Activated T-helper 1 cell treated with anti-CD3 and anti-CD28 coated beads, Interleukin-12 subunit alpha, Interleukin-12 subunit beta, Interleukin-2, Interleukin-4 antibody, amounts not matched to agents 30 ng/mL and 10 ng/mL and 1 ng/mL, durations not matched to agents 14 hours and 24 hours and 36 hours (primary cell): ENCODE measurements at regions not wholly inside any gene's neighbourhood (a gene's known extent, or its start where the extent isn't known, plus 50 kb on each side); places are given as distances from the start of the nearest gene placed in this dataset.
"Not testable (repeated sequence)": the region's sequence is repeated elsewhere in the genome, so short reads cannot be mapped to it uniquely, and the experiment has no call there.

ENCODE experiments used
- DNase-seq: peaks from one replicate; pipeline ENCODE4 v3.0.0; 2021; ENCODE audit warnings: low spot score
- H3K27ac Mint-ChIP-seq: one replicate; pipeline ENCODE4 v1.8.0; 2021; ENCODE audit warnings: mild to moderate bottlenecking, mixed read lengths
- H3K27me3 Mint-ChIP-seq: one replicate; pipeline ENCODE4 v1.8.0; 2022; ENCODE audit warnings: mild to moderate bottlenecking, moderate library complexity, mixed read lengths; ENCODE audit not compliant: insufficient read depth
- H3K36me3 Mint-ChIP-seq: one replicate; pipeline ENCODE4 v1.8.0; 2021; ENCODE audit warnings: low read depth, mixed read lengths
- H3K4me1 Mint-ChIP-seq: one replicate; pipeline ENCODE4 v1.8.0; 2021; ENCODE audit warnings: low read depth, mixed read lengths
- H3K4me3 Mint-ChIP-seq: one replicate; pipeline ENCODE4 v1.8.0; 2021; ENCODE audit warnings: mild to moderate bottlenecking, moderate library complexity, mixed read lengths
- H3K9me3 Mint-ChIP-seq: one replicate; pipeline ENCODE4 v1.8.0; 2021; ENCODE audit warnings: mixed read lengths
- intact Hi-C: fragments of 100-400 bp; cut with micrococcal nuclease; formaldehyde crosslinking; loops from one replicate; pipeline ENCODE4 v1.15.1; 2024

GRCh38 chr4:57199267-57199666 lies 89.1 kb upstream of the IGFBP7 start:
- no peaks in the 10 kb centered on the region for H3K36me3 Mint-ChIP-seq

GRCh38 chr4:57195622-57196021 lies 85.4 kb upstream of the IGFBP7 start:
- no peak overlapping the region for H3K27ac Mint-ChIP-seq
- H3K9me3 Mint-ChIP-seq, result no peaks in the 10 kb centered on the region
- intact Hi-C loops, result no loop called here
- peaks cover 5% of the 10 kb centered on the region for H3K27me3 Mint-ChIP-seq
- no peak for DNase-seq
- no peak overlapping the region for H3K4me3 Mint-ChIP-seq
- no peaks in the 10 kb centered on the region for H3K4me1 Mint-ChIP-seq
- H3K36me3 Mint-ChIP-seq, result no peaks in the 10 kb centered on the region

More at GRCh38 chr4:57199267-57199666, 89.1 kb upstream of the IGFBP7 start:
- intact Hi-C loops, result no loop called here
- Mint-ChIP-seq H3K4me1 (no peaks in the 10 kb centered on the region), H3K9me3 (no peaks in the 10 kb centered on the region), H3K27me3 (peaks cover 2% of the 10 kb centered on the region), H3K4me3 (no peak overlapping the region), H3K27ac (no peak overlapping the region)
- DNase-seq, result no peak

GRCh38 chr4:57194068-57194611 lies 84.0 kb upstream of the IGFBP7 start:
- Mint-ChIP-seq H3K27ac (no peak overlapping the region), H3K4me1 (no peaks in the 10 kb centered on the region), H3K4me3 (no peak overlapping the region), H3K36me3 (no peaks in the 10 kb centered on the region), H3K27me3 (peaks cover 5% of the 10 kb centered on the region), H3K9me3 (no peaks in the 10 kb centered on the region)
- intact Hi-C loops, result no loop called here
- no peak for DNase-seq

GRCh38 chr4:57193209-57193810 lies 83.1 kb upstream of the IGFBP7 start:
- H3K36me3 Mint-ChIP-seq, result no peaks in the 10 kb centered on the region
- H3K4me1 Mint-ChIP-seq, result no peaks in the 10 kb centered on the region
- no peak for DNase-seq
- no peak overlapping the region for H3K4me3 Mint-ChIP-seq
- H3K9me3 Mint-ChIP-seq, result no peaks in the 10 kb centered on the region
- no peak overlapping the region for H3K27ac Mint-ChIP-seq
- peaks cover 5% of the 10 kb centered on the region for H3K27me3 Mint-ChIP-seq
- intact Hi-C loops, result no loop called here

- Mint-ChIP-seq H3K4me1 (no peaks in the 10 kb centered on the region), H3K9me3 (no peaks in the 10 kb centered on the region), H3K27me3 (peaks cover 8% of the 10 kb centered on the region), H3K36me3 (no peaks in the 10 kb centered on the region), H3K4me3 (no peak overlapping the region), H3K27ac (no peak overlapping the region)
- no peak for DNase-seq
- intact Hi-C loops, result no loop called here
These were observed 81.4 kb upstream of the IGFBP7 start for GRCh38 chr4:57191523-57192034.

GRCh38 chr4:57190601-57191481 lies 80.7 kb upstream of the IGFBP7 start:
- Mint-ChIP-seq H3K4me1 (no peaks in the 10 kb centered on the region), H3K27me3 (peaks cover 8% of the 10 kb centered on the region), H3K9me3 (no peaks in the 10 kb centered on the region), H3K4me3 (no peak overlapping the region), H3K27ac (no peak overlapping the region), H3K36me3 (no peaks in the 10 kb centered on the region)
- intact Hi-C loops, result no loop called here
- no peak for DNase-seq

- intact Hi-C loops, result no loop called here
- no peak overlapping the region for H3K4me3 Mint-ChIP-seq
- DNase-seq, result no peak
- no peaks in the 10 kb centered on the region for H3K9me3 Mint-ChIP-seq
- H3K4me1 Mint-ChIP-seq, result no peaks in the 10 kb centered on the region
- H3K27ac Mint-ChIP-seq, result no peak overlapping the region
- H3K36me3 Mint-ChIP-seq, result no peaks in the 10 kb centered on the region
- H3K27me3 Mint-ChIP-seq, result peaks cover 4% of the 10 kb centered on the region
These were observed 77.1 kb upstream of the IGFBP7 start for GRCh38 chr4:57187246-57187645.

- intact Hi-C loops, result no loop called here
- H3K36me3 Mint-ChIP-seq, result no peaks in the 10 kb centered on the region
- H3K4me3 Mint-ChIP-seq, result no peak overlapping the region
- no peaks in the 10 kb centered on the region for H3K4me1 Mint-ChIP-seq
- H3K9me3 Mint-ChIP-seq, result no peaks in the 10 kb centered on the region
- H3K27me3 Mint-ChIP-seq, result peaks cover 4% of the 10 kb centered on the region
- H3K27ac Mint-ChIP-seq, result no peak overlapping the region
- DNase-seq, result no peak
These were observed 74.3 kb upstream of the IGFBP7 start for GRCh38 chr4:57184378-57185029.

GRCh38 chr4:57182132-57182874 lies 72.1 kb upstream of the IGFBP7 start:
- peaks cover 1% of the 10 kb centered on the region for H3K27me3 Mint-ChIP-seq
- no peaks in the 10 kb centered on the region for H3K9me3 Mint-ChIP-seq
- H3K36me3 Mint-ChIP-seq, result no peaks in the 10 kb centered on the region

GRCh38 chr4:57173136-57173535 lies 63.0 kb upstream of the IGFBP7 start:
- DNase-seq, H3K4me1 Mint-ChIP-seq, H3K4me3 Mint-ChIP-seq, intact Hi-C loops, H3K9me3 Mint-ChIP-seq, H3K27ac Mint-ChIP-seq, H3K27me3 Mint-ChIP-seq, H3K36me3 Mint-ChIP-seq: not testable (repeated sequence)

More at GRCh38 chr4:57182132-57182874, 72.1 kb upstream of the IGFBP7 start:
- no peaks in the 10 kb centered on the region for H3K4me1 Mint-ChIP-seq
- DNase-seq, result no peak
- intact Hi-C loops, result no loop called here
- no peak overlapping the region for H3K27ac Mint-ChIP-seq
- no peak overlapping the region for H3K4me3 Mint-ChIP-seq

- intact Hi-C loops, result no loop called here
- Mint-ChIP-seq H3K27ac (no peak overlapping the region), H3K36me3 (no peaks in the 10 kb centered on the region), H3K4me3 (no peak overlapping the region), H3K4me1 (no peaks in the 10 kb centered on the region), H3K9me3 (no peaks in the 10 kb centered on the region), H3K27me3 (no peaks in the 10 kb centered on the region)
- DNase-seq, result no peak
These were observed 61.9 kb upstream of the IGFBP7 start for GRCh38 chr4:57172065-57172464.

GRCh38 chr4:57168982-57169381 lies 58.8 kb upstream of the IGFBP7 start:
- no peak for DNase-seq
- intact Hi-C loops, result loop anchor here (10.0 kb wide), 1 partner anchor 256 kb away; no protein-coding TSS in a partner anchor
- Mint-ChIP-seq H3K9me3 (no peaks in the 10 kb centered on the region), H3K36me3 (no peaks in the 10 kb centered on the region), H3K27ac (no peak overlapping the region), H3K4me3 (no peak overlapping the region), H3K4me1 (peaks cover 7% of the 10 kb centered on the region), H3K27me3 (peaks cover 7% of the 10 kb centered on the region)
